GM19438 (cell line): ENCODE measurements at regions not wholly inside any gene's neighbourhood (a gene's known extent, or its start where the extent isn't known, plus 50 kb on each side); places are given as distances from the start of the nearest gene placed in this dataset.

Source experiments
- ATAC-seq: cut with Tn5 transposase; IDR thresholded peaks from one replicate; pipeline ENCODE4 v1.9.1; 2021; ENCODE audit warnings: low read depth; ENCODE audit not compliant: unreplicated experiment

- ATAC-seq: no peak
Observed at GRCh38 chr17:77320044-77320440, 179.3 kb downstream of the SEC14L1 start.

DNA sequence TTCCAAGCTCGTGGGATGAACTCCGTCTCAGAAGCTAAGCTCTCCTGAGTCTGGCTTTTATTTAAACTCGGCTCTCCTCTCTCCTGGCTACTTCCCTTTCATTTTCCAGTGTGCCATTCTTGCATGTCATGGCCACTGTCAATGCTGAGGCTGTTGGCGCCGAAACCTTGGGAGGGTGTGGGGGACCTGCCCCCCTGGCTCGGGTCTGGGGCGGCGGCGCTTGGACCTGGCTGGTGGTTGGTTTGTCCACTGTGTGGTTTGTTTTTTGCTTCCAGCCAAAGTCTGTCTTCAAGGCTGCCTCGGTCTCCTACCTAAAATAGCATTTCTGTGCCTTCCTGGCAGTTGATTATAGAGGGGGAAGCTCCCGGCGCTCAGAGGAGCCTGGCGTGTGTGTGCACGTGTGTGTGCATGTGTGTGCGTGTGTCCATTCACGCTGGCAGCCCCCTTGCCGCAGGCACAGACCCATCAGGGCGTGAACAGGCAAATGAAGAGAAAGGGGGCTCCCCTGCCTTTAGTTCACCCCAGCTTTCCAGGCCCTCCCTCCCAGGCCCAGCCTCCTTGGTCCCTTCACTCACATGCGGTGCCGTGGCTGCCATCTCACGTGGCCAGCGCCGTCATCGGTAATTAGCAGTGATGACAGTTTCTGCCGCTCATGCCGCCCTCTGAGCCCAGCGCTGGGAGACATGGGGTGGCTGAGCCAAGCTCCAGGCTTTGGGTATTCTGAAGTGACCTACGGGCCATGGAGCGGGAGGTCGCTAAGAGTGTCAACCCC lies 179.9 kb downstream of the SEC14L1 start:
- no peak for ATAC-seq

GRCh38 chr17:77321649-77322513 lies 181.1 kb downstream of the SEC14L1 start:
- ATAC-seq: no peak

- ATAC-seq: no peak
Observed at GRCh38 chr17:77322514-77323412, 182.0 kb downstream of the SEC14L1 start.

DNA sequence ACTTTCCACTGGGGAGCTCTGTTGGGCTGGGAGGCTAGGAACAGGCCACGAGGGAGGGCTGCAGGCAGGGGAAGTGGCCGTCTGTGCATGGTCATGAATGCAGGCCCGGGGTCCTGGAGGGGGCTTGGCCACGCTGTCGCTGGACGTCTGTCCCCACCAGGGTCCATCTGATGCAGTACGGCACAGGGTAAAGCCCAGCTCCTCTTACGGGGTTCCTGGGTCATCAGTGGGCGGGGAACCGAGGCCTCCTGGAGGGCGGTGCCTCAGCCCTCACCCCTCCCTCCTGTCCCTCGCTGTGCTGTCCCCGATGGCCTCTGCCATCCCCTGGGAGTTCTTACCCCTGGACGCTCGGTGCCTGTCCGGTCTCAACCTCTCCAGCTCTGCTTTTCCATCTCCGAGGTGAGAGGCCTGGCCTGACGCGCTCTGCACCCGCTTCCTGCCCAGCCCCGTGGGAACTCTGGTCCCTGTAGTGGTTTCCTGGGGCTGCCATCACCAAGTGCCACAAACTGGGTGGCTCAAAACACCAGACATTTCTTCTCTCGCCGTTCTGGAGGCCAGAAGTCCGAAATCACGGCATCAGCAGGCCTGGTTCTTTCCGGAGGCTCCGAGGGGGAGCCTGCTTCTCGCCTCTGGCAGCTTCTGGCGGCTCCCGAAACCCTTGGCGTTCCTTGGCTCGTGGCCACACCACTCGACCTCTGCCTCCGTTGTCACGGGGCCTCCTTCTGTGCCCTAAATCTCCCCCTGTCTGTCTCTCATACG lies 182.8 kb downstream of the SEC14L1 start:
- no peak for ATAC-seq

GRCh38 chr17:77324227-77324626 lies 183.5 kb downstream of the SEC14L1 start:
- ATAC-seq: no peak

DNA sequence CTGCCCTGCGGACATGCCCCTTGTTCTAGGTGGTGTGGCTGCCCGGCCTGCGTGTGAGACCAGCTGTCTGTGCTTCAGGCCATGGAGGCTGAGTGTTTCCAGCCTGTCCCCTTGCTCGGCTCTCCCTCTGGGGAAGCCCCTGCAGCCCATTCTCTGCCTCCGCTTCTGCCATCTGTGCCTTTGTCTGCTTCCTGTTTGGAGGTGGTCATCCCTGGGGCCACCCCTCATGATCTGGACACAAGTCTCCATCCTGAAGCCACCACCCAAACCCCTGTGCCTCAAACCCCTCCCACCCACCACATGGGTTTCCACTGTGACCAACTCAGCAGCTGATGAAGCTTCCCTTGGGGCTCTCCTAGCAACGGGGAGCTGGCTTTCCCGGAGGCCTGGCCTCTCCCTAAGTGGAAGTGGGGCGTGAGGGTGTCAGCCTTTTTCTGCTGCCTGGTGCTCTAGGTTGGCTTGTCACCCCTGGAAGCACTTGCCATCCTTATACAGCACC lies 184.9 kb downstream of the SEC14L1 start:
- peak; percentile 10 for ATAC-seq

GRCh38 chr17:77326076-77326591 lies 185.4 kb downstream of the SEC14L1 start:
- ATAC-seq: no peak

DNA sequence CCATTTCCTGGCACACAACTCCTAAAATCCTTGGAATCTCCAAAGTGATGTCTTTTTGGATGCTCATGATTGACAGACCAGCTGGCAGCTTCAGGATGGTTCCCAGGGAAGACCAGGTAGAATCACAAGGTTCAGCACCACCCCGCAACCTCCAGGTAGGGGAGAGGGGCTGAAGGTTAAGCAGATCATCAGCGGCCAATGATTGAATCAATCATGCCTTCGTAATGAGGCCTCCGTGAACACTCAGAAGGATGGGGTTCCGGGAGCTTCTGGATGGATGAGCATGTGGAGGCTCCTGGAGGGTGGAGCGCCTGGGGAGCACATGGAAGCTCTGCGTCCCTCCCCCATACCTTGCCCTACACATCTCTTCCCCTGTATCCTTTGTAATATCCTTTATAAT lies 185.9 kb downstream of the SEC14L1 start:
- ATAC-seq: no peak

GRCh38 chr17:77327181-77327565 lies 186.4 kb downstream of the SEC14L1 start:
- no peak for ATAC-seq

DNA sequence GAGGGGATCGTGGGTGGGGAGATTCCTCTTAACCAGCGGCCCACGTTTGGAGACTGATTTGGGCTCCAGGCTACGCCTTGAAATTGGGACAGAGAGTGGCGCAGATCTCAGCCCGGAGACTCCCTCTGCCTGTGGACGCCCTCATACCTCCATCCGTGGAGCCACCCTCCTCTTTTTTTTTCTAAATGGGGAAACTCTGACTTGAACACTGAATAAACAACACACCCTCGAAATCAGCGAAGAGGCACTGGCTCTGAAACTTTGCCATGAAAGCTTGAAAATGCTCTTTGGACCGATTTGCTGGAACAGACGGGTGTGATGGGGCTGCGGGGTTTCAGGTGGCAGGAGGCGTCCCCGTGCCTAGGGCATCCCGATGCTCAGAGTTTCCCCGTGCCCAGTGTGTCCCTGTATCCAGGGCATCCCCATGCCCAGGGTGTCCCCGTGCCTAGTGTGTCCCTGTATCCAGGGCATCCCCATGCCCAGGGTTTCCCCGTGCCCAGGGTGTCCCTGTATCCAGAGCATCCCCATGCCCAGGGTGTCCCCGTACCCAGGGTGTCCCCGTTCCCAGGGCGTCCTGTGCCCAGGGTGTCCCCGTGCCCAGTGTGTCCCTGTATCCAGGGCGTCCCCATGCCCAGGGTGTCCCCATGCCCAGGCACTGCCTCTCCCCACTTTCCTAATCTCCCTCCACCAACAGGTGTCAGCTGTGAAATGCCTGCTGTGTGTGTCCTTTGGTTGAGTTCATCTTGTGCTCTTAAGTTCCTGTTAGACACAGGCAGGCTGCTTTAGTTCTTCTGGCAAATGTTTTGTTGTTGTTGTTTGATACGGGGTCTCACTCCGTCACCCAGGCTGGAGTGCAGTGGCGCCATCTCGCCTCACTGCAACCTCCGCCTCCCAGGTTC lies 187.0 kb downstream of the SEC14L1 start:
- ATAC-seq: no peak

DNA sequence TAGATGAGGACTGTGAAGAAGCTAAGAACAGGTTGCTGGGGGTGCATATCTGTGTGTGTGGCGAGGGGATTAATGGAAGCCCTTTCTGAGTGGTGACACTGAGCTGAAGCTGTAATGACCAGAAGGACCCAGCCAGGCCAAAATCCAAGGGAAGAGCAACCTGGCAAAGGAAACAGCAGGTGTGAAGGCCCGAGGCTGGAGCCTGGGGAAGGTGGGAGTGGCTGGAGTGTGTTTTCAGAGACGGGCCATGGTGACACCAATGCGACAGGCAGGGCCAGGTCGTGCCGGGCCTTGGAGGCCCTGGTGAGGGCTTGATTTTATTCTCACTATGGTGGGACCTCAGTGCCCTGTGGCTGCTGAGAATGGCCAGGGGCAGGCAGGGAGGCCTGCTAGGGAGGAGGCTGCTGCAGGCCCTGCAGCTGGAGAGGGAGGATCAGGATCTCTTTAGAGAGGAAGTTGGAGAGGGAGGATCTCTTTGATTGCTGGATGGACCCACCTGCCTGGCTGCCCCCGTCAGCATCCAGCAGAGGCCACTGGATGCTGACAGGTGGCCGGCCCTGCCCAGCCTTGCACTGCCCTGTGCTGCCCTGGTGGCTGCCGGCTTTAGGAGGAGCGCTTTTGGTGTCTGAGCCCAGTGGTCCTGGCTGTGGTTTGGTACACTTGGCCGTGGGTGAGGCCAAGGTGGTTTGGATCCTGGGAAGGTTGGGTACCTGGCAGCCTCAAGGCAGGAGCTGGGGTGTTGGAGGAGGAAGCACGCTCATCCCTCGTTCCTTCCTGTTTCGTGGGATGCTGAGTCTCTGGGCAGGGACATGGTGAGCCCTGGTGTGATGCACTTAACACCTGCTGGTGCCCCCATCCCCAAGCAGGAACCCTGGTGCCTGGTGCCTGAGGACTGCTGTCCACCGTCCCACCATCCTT lies 188.3 kb downstream of the SEC14L1 start:
- ATAC-seq: no peak

- ATAC-seq: no peak
Observed at GRCh38 chr17:77329741-77330531, 189.2 kb downstream of the SEC14L1 start.

GRCh38 chr17:77330602-77331081 lies 189.9 kb downstream of the SEC14L1 start:
- no peak for ATAC-seq

- peak; percentile 61 for ATAC-seq
Observed at GRCh38 chr17:77331301-77331864, 190.6 kb downstream of the SEC14L1 start.
